Hepatocyte (in vitro differentiated cells): ENCODE measurements at regions not wholly inside any gene's neighbourhood (a gene's known extent, or its start where the extent isn't known, plus 50 kb on each side); places are given as distances from the start of the nearest gene placed in this dataset.

Experiments used
- DNase-seq: peaks from one replicate; pipeline ENCODE4 v3.0.0-alpha.2; 2016; ENCODE audit warnings: low spot score
- H2AFZ ChIP-seq: fragments of 200-600 bp; sonication (generic); 2 replicates; pipeline ENCODE4 v1.6.0; 2016; ENCODE audit warnings: antibody characterized with exemption, mild to moderate bottlenecking
- H3K27ac ChIP-seq: fragments of 200-600 bp; sonication (generic); 2 replicates; pipeline ENCODE4 v1.5.1; 2016; ENCODE audit warnings: mild to moderate bottlenecking
- H3K27me3 ChIP-seq: fragments of 200-600 bp; sonication (generic); 2 replicates; pipeline ENCODE4 v1.6.1; 2016
- H3K36me3 ChIP-seq: fragments of 200-600 bp; sonication (generic); replicated peaks from 2 replicates; pipeline ENCODE4 v1.5.1; 2016; ENCODE audit warnings: low read depth; ENCODE audit not compliant: insufficient read depth
- H3K4me1 ChIP-seq: fragments of 200-600 bp; sonication (generic); 2 replicates; pipeline ENCODE4 v1.5.1; 2016; ENCODE audit warnings: mild to moderate bottlenecking, moderate library complexity; ENCODE audit not compliant: insufficient read depth
- H3K4me2 ChIP-seq: fragments of 200-600 bp; sonication (generic); 2 replicates; pipeline ENCODE4 v1.6.0; 2016
- H3K4me3 ChIP-seq: fragments of 200-600 bp; sonication (generic); 2 replicates; pipeline ENCODE4 v1.5.1; 2016; ENCODE audit warnings: mild to moderate bottlenecking
- H3K79me2 ChIP-seq: fragments of 200-600 bp; sonication (generic); 2 replicates; pipeline ENCODE4 v1.6.0; 2017; ENCODE audit warnings: mild to moderate bottlenecking
- H3K9me2 ChIP-seq: fragments of 200-600 bp; sonication (generic); replicated peaks from 2 replicates; pipeline ENCODE4 v1.6.0; 2017; ENCODE audit warnings: mild to moderate bottlenecking; ENCODE audit not compliant: insufficient read depth
- H3K9me3 ChIP-seq: fragments of 200-600 bp; sonication (generic); 2 replicates; pipeline ENCODE4 v1.5.1; 2016; ENCODE audit warnings: low read depth, mild to moderate bottlenecking
- H4K20me1 ChIP-seq: fragments of 200-600 bp; sonication (generic); 2 replicates; pipeline ENCODE4 v1.6.0; 2016; ENCODE audit warnings: mild to moderate bottlenecking; ENCODE audit not compliant: insufficient read depth, poor library complexity, severe bottlenecking
- CTCF ChIP-seq: fragments of 200-600 bp; sonication (generic); IDR thresholded peaks from 2 replicates; pipeline ENCODE4 v1.5.1; 2016; ENCODE audit warnings: antibody characterized with exemption, mild to moderate bottlenecking; ENCODE audit not compliant: poor library complexity
- EZH2 ChIP-seq: fragments of 200-600 bp; sonication (generic); IDR thresholded peaks from 2 replicates; pipeline ENCODE4 v1.6.1; 2016; ENCODE audit warnings: antibody characterized with exemption, mild to moderate bottlenecking, borderline replicate concordance
- EZH2phosphoT487 ChIP-seq: fragments of 200-600 bp; sonication (generic); IDR thresholded peaks from one replicate; pipeline ENCODE4 v1.6.1; 2018; ENCODE audit warnings: antibody characterized with exemption, mild to moderate bottlenecking, low read depth, moderate library complexity; ENCODE audit not compliant: unreplicated experiment, severe bottlenecking
- WGBS: methylation state at CpG from one replicate; pipeline ENCODE4 v1.1.6; 2016; ENCODE audit warnings: low lambda C conversion rate; ENCODE audit errors: missing lambda C conversion rate; 5-methylcytosine and 5-hydroxymethylcytosine counted together

GRCh38 chr6:22101163-22101562, 195.7 kb downstream of the PRL start:
- Histone ChIP-seq H3K9me2 (no peaks in the 10 kb centered on the region), H3K27ac (no peak overlapping the region), H3K27me3 (no peaks in the 10 kb centered on the region), H3K36me3 (no peaks in the 10 kb centered on the region), H3K4me2 (no peak overlapping the region), H2AFZ (no peak overlapping the region), H3K4me3 (no peak overlapping the region), H3K9me3 (no peaks in the 10 kb centered on the region), H3K4me1 (peaks cover 5% of the 10 kb centered on the region), H3K79me2 (no peaks in the 10 kb centered on the region), H4K20me1 (no peaks in the 10 kb centered on the region)
- no peak for DNase-seq
- WGBS, result 91% methylated on average over 3 of the region's 3 CpGs
- TF ChIP-seq EZH2, result no peak
- TF ChIP-seq EZH2phosphoT487, result no peak
- TF ChIP-seq CTCF, result no peak

- DNase-seq, result no peak
- Histone ChIP-seq H4K20me1 (no peaks in the 10 kb centered on the region), H3K4me2 (no peak overlapping the region), H3K36me3 (no peaks in the 10 kb centered on the region), H3K9me3 (no peaks in the 10 kb centered on the region), H3K27me3 (no peaks in the 10 kb centered on the region), H3K4me1 (peaks cover 5% of the 10 kb centered on the region), H3K79me2 (no peaks in the 10 kb centered on the region), H3K27ac (no peak overlapping the region), H3K4me3 (no peak overlapping the region), H3K9me2 (no peaks in the 10 kb centered on the region), H2AFZ (no peak overlapping the region)
- 98% methylated on average over 3 of the region's 3 CpGs for WGBS
- TF ChIP-seq CTCF (no peak), EZH2phosphoT487 (no peak), EZH2 (no peak)
Observed at GRCh38 chr6:22102671-22103070, 194.2 kb downstream of the PRL start.

- DNase-seq, result no peak
- WGBS, result 97% methylated on average over 5 of the region's 5 CpGs
- Histone ChIP-seq H3K9me2 (no peaks in the 10 kb centered on the region), H3K36me3 (no peaks in the 10 kb centered on the region), H3K79me2 (no peaks in the 10 kb centered on the region), H4K20me1 (no peaks in the 10 kb centered on the region), H2AFZ (no peak overlapping the region), H3K9me3 (no peaks in the 10 kb centered on the region), H3K4me3 (no peak overlapping the region), H3K4me1 (no peaks in the 10 kb centered on the region), H3K4me2 (no peak overlapping the region), H3K27me3 (no peaks in the 10 kb centered on the region), H3K27ac (no peak overlapping the region)
- no peak for TF ChIP-seq EZH2phosphoT487
- no peak for TF ChIP-seq EZH2
- no peak for TF ChIP-seq CTCF
Observed at GRCh38 chr6:22106451-22106850, 190.4 kb downstream of the PRL start.

- H3K4me3 ChIP-seq, result no peak overlapping the region
- DNase-seq, result no peak
- H3K9me2 ChIP-seq, result no peaks in the 10 kb centered on the region
- H3K27ac ChIP-seq, result no peak overlapping the region
- no peaks in the 10 kb centered on the region for H3K4me1 ChIP-seq
- no peak overlapping the region for H2AFZ ChIP-seq
- no peak overlapping the region for H3K4me2 ChIP-seq
- TF ChIP-seq EZH2phosphoT487 (no peak), CTCF (no peak), EZH2 (no peak)
- H3K9me3 ChIP-seq, result no peaks in the 10 kb centered on the region
- 78% methylated on average over 3 of the region's 3 CpGs for WGBS
- no peaks in the 10 kb centered on the region for H3K79me2 ChIP-seq
- H4K20me1 ChIP-seq, result no peaks in the 10 kb centered on the region
- no peaks in the 10 kb centered on the region for H3K27me3 ChIP-seq
- no peaks in the 10 kb centered on the region for H3K36me3 ChIP-seq
Observed at GRCh38 chr6:22106961-22107360, 189.9 kb downstream of the PRL start.
